COLO829 (cell line): ENCODE measurements at regions not wholly inside any gene's neighbourhood (a gene's known extent, or its start where the extent isn't known, plus 50 kb on each side); places are given as distances from the start of the nearest gene placed in this dataset.

Source experiments
- DNase-seq: peaks from one replicate; pipeline ENCODE4 v3.0.0; 2012; ENCODE audit warnings: low spot score

DNA sequence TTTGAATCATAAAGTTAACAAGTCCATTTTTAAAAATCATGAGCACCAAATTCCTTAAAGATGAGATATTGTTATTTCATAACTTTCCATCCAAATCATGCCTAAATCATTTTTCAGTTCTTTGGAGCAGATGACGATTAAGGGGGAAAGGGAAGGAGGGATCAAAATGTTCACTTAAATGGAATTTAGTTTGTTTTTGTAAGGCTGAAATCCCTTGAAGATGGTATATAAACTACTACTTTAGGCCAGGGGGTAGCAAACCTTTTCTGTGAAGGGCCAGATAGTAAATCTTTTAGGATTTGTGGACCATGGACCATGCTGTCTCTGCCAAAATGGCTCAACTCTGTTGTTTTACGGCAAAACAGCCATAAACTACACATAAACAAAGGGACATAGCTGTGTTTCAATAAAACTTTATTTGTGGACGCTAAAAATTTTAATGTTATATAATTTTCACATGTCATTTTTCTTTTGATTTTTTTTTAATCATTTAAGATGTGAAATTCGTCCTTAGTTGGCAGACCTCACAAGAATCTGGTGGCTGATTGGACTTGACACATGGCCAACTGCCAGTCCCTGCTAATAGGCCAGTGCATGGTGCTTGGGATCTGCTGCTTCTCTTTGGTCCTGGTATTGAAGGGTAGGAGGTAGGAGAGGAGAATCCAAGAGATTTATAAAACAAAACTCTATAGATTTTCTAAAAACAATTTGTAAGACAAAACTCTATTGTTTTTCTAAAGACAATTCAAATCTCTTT, 52.0 kb upstream of the RTN4 start:
- DNase-seq: no peak

DNA sequence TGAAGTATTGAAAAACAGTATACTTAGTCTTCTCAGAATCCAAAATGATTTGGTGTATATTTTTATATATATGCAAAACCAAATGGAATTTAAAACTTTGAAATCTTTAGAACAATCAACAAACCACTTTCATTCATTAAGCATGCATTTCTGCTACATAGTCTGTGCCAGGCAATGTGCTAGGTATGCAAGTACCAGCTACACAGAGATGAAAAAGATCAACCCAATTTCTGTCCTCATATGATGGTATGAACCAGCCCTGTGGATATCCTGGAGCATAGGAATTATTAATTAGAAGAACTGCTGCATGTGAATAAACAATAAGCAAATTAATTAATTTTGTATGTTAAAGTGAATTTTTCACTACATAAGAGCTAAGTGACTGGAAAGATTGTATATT, 51.2 kb upstream of the RTN4 start:
- no peak for DNase-seq

DNA sequence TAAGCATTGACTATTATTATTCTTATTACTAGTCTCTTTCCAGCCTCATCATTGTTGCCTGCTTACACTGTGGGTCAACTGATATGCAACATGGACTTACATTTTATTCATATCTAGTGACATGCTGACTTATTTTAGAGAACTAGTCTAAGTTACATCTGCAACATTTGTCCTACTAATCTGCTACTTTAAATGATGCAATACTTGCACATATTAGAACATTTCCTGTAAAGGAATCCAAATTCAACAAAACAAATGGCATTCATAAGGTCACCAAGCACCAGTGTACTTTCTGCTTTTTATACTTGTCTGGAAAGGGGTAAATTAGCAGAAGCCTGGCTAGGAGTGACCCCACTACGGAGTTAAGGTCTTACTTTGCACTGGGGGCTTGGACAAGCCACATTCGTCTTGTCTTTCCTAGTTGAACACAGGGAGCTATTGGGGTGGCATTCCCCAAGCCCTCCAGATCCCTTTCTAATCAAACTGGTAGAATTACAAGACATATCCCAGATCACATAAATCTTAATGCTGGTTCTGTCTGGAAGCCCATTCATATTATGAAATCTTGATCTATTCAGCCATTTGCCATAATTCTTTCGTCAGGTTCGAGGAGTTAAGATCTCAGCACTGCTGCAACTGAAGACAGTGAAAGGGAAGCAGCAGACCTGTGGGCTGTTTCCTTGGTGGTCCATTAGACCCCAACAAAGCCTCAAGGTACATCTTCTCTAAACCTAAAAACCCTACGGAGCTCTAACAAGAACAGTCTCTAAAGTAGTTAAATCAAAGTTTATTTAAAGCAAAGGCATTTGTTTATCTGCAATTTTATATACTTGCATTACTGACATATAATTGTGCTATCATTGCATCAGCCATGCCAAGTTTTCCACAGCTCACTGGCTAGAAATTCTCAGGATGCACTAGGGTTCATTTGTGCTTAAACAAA, 49.9 kb upstream of the RTN4 start:
- no peak for DNase-seq
